ENCODE measurements at regions not wholly inside any gene's neighbourhood (a gene's known extent, or its start where the extent isn't known, plus 50 kb on each side); places are given as distances from the start of the nearest gene placed in this dataset.
"Not testable (repeated sequence)": the region's sequence is repeated elsewhere in the genome, so short reads cannot be mapped to it uniquely, and the experiment has no call there.

- peak; percentile 78 for ATAC-seq
- intact Hi-C loops (cut with micrococcal nuclease), result no loop called here
- DNase-seq, result no peak
These were observed 265.9 kb upstream of the RUNX1 start for GRCh38 chr21:35314857-35315582.

- ATAC-seq (no peak), DNase-seq (no peak)
- intact Hi-C loops (cut with micrococcal nuclease), result no loop called here
These were observed 262.9 kb upstream of the RUNX1 start for GRCh38 chr21:35311985-35312384.

GRCh38 chr21:35309316-35309715, 260.2 kb upstream of the RUNX1 start:
- intact Hi-C loops (cut with micrococcal nuclease), result no loop called here
- ATAC-seq, result no peak

GRCh38 chr21:35303085-35303484, 254.0 kb upstream of the RUNX1 start:
- ATAC-seq (no peak), DNase-seq (no peak)
- intact Hi-C loops (cut with micrococcal nuclease), result no loop called here

More at GRCh38 chr21:35309316-35309715, 260.2 kb upstream of the RUNX1 start:
- no peak for DNase-seq

GRCh38 chr21:35298757-35299156, 249.7 kb upstream of the RUNX1 start:
- intact Hi-C loops (cut with micrococcal nuclease), result no loop called here
- ATAC-seq (peak; percentile 32), DNase-seq (no peak)

GRCh38 chr21:35297665-35298064, 248.6 kb upstream of the RUNX1 start:
- DNase-seq (no peak), ATAC-seq (no peak)
- intact Hi-C loops (cut with micrococcal nuclease), result no loop called here

- ATAC-seq (no peak), DNase-seq (no peak)
- intact Hi-C loops (cut with micrococcal nuclease), result no loop called here
These were observed 245.3 kb upstream of the RUNX1 start for GRCh38 chr21:35294231-35294898.

GRCh38 chr21:35291973-35292627, 243.0 kb upstream of the RUNX1 start:
- DNase-seq (no peak), ATAC-seq (no peak)
- intact Hi-C loops (cut with micrococcal nuclease), result no loop called here

GRCh38 chr21:35291034-35291433, 241.9 kb upstream of the RUNX1 start:
- intact Hi-C loops (cut with micrococcal nuclease), result no loop called here
- ATAC-seq, result no peak
- no peak for DNase-seq

GRCh38 chr21:35288238-35288637, 239.1 kb upstream of the RUNX1 start:
- no peak for ATAC-seq
- DNase-seq, result no peak
- intact Hi-C loops (cut with micrococcal nuclease), result no loop called here

GRCh38 chr21:35284199-35284598, 235.1 kb upstream of the RUNX1 start:
- ATAC-seq, result peak; percentile 63
- intact Hi-C loops (cut with micrococcal nuclease), result no loop called here
- peak; percentile 71 for DNase-seq

- ATAC-seq (no peak), DNase-seq (no peak)
- intact Hi-C loops (cut with micrococcal nuclease), result no loop called here
These were observed 233.8 kb upstream of the RUNX1 start for GRCh38 chr21:35282944-35283343.

GRCh38 chr21:35281956-35282355, 232.9 kb upstream of the RUNX1 start:
- ATAC-seq, result no peak
- no peak for DNase-seq
- intact Hi-C loops (cut with micrococcal nuclease), result no loop called here

- no peak for ATAC-seq
- intact Hi-C loops (cut with micrococcal nuclease), result no loop called here
These were observed 231.1 kb upstream of the RUNX1 start for GRCh38 chr21:35280231-35280630.

GRCh38 chr21:35275776-35276175, 226.7 kb upstream of the RUNX1 start:
- intact Hi-C loops (cut with micrococcal nuclease), result no loop called here
- DNase-seq (no peak), ATAC-seq (no peak)

More at GRCh38 chr21:35280231-35280630, 231.1 kb upstream of the RUNX1 start:
- DNase-seq, result no peak

- ATAC-seq (no peak), DNase-seq (no peak)
- intact Hi-C loops (cut with micrococcal nuclease), result no loop called here
These were observed 225.8 kb upstream of the RUNX1 start for GRCh38 chr21:35274923-35275322.

- DNase-seq (no peak), ATAC-seq (no peak)
- intact Hi-C loops (cut with micrococcal nuclease), result no loop called here
These were observed 225.0 kb upstream of the RUNX1 start for GRCh38 chr21:35274090-35274489.

- intact Hi-C loops (cut with micrococcal nuclease), result no loop called here
- DNase-seq (no peak), ATAC-seq (no peak)
These were observed 224.2 kb upstream of the RUNX1 start for GRCh38 chr21:35273333-35273732.

- DNase-seq; intact Hi-C loops (cut with micrococcal nuclease); ATAC-seq: not testable (repeated sequence)
These were observed 222.4 kb upstream of the RUNX1 start for GRCh38 chr21:35271344-35272118.

- intact Hi-C loops (cut with micrococcal nuclease), result no loop called here
- DNase-seq (no peak), ATAC-seq (no peak)
These were observed 219.7 kb upstream of the RUNX1 start for GRCh38 chr21:35268817-35269216.
